ENCODE measurements at regions not wholly inside any gene's neighbourhood (a gene's known extent, or its start where the extent isn't known, plus 50 kb on each side); places are given as distances from the start of the nearest gene placed in this dataset.
A peak's percentile ranks its signal among the peaks of the same experiment; 100 is the strongest.

DNA sequence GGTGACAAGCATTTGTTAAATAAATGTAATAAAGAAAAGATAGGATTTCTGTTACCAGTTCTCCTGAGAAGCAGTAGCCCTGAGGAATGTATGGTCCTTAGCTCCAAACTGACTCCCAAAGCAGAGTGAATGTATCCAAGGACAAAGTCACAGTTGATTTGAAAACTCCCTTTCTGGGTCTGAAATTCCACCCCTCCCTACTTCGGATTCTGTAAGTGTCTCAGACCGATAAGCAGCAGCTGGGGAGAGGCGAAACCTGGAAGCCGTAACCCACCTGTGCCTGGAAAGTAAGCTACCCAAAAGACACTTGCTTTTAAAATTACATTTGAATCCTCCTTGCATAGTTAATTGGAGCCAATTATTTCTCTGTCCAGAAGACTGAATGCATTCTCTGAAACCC lies 122.9 kb upstream of the FRMD4A start:
- H3K27me3 ChIP-seq: no peaks in the 10 kb centered on the region
- TF ChIP-seq, protein P1, sequence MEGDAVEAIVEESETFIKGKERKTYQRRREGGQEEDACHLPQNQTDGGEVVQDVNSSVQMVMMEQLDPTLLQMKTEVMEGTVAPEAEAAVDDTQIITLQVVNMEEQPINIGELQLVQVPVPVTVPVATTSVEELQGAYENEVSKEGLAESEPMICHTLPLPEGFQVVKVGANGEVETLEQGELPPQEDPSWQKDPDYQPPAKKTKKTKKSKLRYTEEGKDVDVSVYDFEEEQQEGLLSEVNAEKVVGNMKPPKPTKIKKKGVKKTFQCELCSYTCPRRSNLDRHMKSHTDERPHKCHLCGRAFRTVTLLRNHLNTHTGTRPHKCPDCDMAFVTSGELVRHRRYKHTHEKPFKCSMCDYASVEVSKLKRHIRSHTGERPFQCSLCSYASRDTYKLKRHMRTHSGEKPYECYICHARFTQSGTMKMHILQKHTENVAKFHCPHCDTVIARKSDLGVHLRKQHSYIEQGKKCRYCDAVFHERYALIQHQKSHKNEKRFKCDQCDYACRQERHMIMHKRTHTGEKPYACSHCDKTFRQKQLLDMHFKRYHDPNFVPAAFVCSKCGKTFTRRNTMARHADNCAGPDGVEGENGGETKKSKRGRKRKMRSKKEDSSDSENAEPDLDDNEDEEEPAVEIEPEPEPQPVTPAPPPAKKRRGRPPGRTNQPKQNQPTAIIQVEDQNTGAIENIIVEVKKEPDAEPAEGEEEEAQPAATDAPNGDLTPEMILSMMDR (IDR thresholded peaks at IDR 0.05): no peak
- TF ChIP-seq POLR2A (IDR thresholded peaks at IDR 0.05): no peak
- TF ChIP-seq POLR2AphosphoS5 (IDR thresholded peaks at IDR 0.05): no peak
- TF ChIP-seq EP300 (IDR thresholded peaks at IDR 0.05): no peak
- H3K27ac ChIP-seq: no peak overlapping the region
- H3K4me1 ChIP-seq: peaks cover 0 to 11% (median 0%) of the 10 kb centered on the region in 4 donors
- H3K36me3 ChIP-seq: no peaks in the 10 kb centered on the region
- intact Hi-C loops (cut with DNase I; ENCODE audit: low total_unique reads): no loop called here
- no peak overlapping the region for H3K4me3 ChIP-seq
- DNase-seq: no peak
- no peaks in the 10 kb centered on the region for H3K9me3 ChIP-seq
- WGBS, 5 donors: 72 to 85% (median 82%) methylated on average over 4 of the region's 4 CpGs

DNA sequence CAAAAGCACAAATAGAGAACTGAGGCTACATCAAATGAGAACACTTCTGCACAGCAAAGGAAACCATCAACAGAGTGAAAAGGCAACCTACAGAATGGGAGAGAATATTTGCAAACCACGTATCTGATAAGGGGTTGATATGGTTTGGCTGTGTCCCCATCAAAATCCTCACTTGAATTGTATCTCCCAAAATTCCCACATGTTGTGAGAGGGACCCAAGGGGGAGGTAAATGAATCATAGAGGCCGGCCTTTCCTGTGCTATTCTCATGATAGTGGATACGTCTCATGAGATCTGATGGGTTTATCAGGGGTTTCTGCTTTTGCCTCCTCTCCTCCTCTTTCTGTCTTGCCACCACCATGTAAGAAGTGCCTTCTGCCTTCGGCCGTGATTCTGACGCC lies 120.6 kb upstream of the FRMD4A start:
- DNase-seq: no peak
- no peaks in the 10 kb centered on the region for H3K9me3 ChIP-seq
- H3K4me3 ChIP-seq: no peak overlapping the region
- intact Hi-C loops (cut with DNase I; ENCODE audit: low total_unique reads): no loop called here
- H3K27ac ChIP-seq: no peak overlapping the region
- 71 to 93% (median 84%) methylated on average over 6 of the region's 6 CpGs for WGBS, 5 donors
- peaks cover 0 to 11% (median 0%) of the 10 kb centered on the region in 4 donors for H3K4me1 ChIP-seq
- TF ChIP-seq POLR2AphosphoS5 (IDR thresholded peaks at IDR 0.05) (no peak), POLR2A (IDR thresholded peaks at IDR 0.05) (no peak), EP300 (IDR thresholded peaks at IDR 0.05) (no peak)
- TF ChIP-seq, protein P1 (IDR thresholded peaks at IDR 0.05): no peak
- H3K36me3 ChIP-seq: no peaks in the 10 kb centered on the region
- H3K27me3 ChIP-seq: no peaks in the 10 kb centered on the region

DNA sequence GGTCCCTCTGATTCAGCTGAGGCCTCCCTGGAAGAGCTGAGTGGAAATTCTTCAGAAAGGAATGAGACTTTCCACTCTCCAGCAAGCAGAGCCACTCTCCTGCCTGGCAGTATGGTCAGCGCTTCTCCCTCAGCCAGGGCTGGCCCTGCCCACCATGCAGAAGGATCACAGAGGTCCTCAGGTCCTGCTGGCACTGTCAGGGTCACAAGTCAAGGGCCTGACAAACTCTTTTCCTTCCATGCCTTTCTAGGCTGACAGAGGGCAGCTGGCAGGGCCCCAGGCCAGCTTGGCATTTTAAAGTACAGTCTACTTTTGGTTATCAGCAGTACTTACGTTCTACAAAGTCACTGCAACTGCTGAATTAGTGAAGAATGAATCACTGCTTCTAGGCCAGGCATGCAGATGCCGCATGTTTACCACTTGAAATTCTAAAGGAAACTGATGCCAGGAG lies 119.3 kb upstream of the FRMD4A start:
- peak; percentile 12 to 30 for DNase-seq
- 50 to 65% (median 58%) methylated on average over 3 of the region's 3 CpGs for WGBS, 5 donors
- intact Hi-C loops (cut with DNase I; ENCODE audit: low total_unique reads): no loop called here
- no peaks in the 10 kb centered on the region for H3K9me3 ChIP-seq
- TF ChIP-seq EP300 (IDR thresholded peaks at IDR 0.05) (no peak), POLR2AphosphoS5 (IDR thresholded peaks at IDR 0.05) (no peak), POLR2A (IDR thresholded peaks at IDR 0.05) (no peak)
- TF ChIP-seq, protein P1 (IDR thresholded peaks at IDR 0.05): no peak
- H3K36me3 ChIP-seq: no peaks in the 10 kb centered on the region
- no peak overlapping the region for H3K4me3 ChIP-seq
- peak overlapping the region in 2 of 5 donors; percentile 7 to 22 for H3K27ac ChIP-seq
- no peaks in the 10 kb centered on the region for H3K27me3 ChIP-seq
- H3K4me1 ChIP-seq: peaks cover 0 to 11% (median 0%) of the 10 kb centered on the region in 4 donors

DNA sequence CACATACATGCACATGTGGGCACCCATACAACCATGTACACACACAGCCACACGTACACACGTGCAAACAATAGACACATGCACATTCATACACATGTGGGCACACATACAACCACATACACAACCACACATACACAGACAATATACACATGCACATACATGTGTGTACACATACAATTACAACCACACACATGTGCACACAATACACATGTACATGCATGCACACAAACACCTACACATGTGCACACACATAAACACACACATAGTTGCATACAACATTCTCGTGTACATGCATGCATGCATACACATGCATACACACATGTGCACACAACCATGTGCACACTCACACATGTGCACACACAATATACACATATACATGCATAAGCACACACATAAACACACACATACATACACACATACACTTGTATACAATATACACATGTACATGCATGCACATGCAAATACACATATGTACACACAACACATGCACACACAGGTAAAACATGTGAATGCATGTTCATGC lies 118.6 kb upstream of the FRMD4A start:
- no peaks in the 10 kb centered on the region for H3K36me3 ChIP-seq
- H3K27me3 ChIP-seq: no peaks in the 10 kb centered on the region
- intact Hi-C loops (cut with DNase I; ENCODE audit: low total_unique reads): no loop called here
- 94 to 99% (median 95%) methylated on average over 3 of the region's 3 CpGs for WGBS, 5 donors
- no peak overlapping the region for H3K4me3 ChIP-seq
- DNase-seq: no peak
- H3K27ac ChIP-seq: no peak overlapping the region
- H3K9me3 ChIP-seq: no peaks in the 10 kb centered on the region
- peaks cover 0 to 11% (median 0%) of the 10 kb centered on the region in 4 donors for H3K4me1 ChIP-seq
- peak in 1 of 4 donors; percentile 39 for TF ChIP-seq POLR2A (IDR thresholded peaks at IDR 0.05)
- TF ChIP-seq POLR2AphosphoS5 (IDR thresholded peaks at IDR 0.05): no peak
- TF ChIP-seq EP300 (IDR thresholded peaks at IDR 0.05): no peak
- TF ChIP-seq, protein P1 (IDR thresholded peaks at IDR 0.05): no peak

Data from stomach (tissue), 8 donors.